ENCODE measurements at regions not wholly inside any gene's neighbourhood (a gene's known extent, or its start where the extent isn't known, plus 50 kb on each side); places are given as distances from the start of the nearest gene placed in this dataset.

DNA sequence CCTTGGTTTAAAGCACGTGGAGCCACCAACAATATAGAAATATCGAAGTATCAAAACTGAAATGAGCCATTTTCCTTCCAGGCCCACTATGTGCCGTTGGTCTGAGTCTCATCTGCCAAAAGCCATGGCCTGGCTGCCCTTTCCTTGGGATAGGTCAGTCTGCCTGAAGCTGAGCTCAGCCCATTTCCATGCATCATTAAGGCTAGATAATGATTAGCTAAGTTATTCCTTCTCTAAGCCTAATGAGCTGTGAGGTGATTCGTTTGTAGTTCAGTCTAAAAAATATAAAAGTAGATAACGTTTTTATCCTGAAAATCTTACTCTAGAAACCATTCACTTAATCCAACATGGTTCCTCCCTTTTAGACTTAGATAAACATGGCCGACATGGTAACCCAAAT lies 936.2 kb upstream of the LCORL start:
- Histone ChIP-seq H3K4me1 (ENCODE audit: control insufficient read depth in 2 of 2, insufficient read depth in 2 of 2, low read length in 2 of 2) (no peaks in the 10 kb centered on the region), H3K27me3 (ENCODE audit: control insufficient read depth in 2 of 2, insufficient read depth in 2 of 2, low read length in 2 of 2) (no peaks in the 10 kb centered on the region), H3K27ac (ENCODE audit: low read depth, low read length) (no peak overlapping the region), H3K4me3 (ENCODE audit: low read length) (no peak overlapping the region), H3K36me3 (ENCODE audit: control insufficient read depth in 2 of 3, insufficient read depth in 3 of 3, low read length in 3 of 3) (no peaks in the 10 kb centered on the region), H3K9me3 (ENCODE audit: control insufficient read depth in 2 of 3, low read length in 3 of 3) (no peaks in the 10 kb centered on the region)
- no peak overlapping the region for H3K27ac Mint-ChIP-seq
- H3K4me3 Mint-ChIP-seq = no peak overlapping the region
- H3K9me3 Mint-ChIP-seq = peaks cover 0 to 33% (median 7%) of the 10 kb centered on the region in 11 donors
- ATAC-seq (no peak), DNase-seq (no peak)
- H3K4me1 Mint-ChIP-seq = no peaks in the 10 kb centered on the region
- H3K27me3 Mint-ChIP-seq = no peaks in the 10 kb centered on the region
- intact Hi-C loops (cut with micrococcal nuclease) = no loop called here
- no peaks in the 10 kb centered on the region for H3K36me3 Mint-ChIP-seq
- CTCF ChIA-PET = no interaction called here
- POLR2A ChIA-PET = no interaction called here

DNA sequence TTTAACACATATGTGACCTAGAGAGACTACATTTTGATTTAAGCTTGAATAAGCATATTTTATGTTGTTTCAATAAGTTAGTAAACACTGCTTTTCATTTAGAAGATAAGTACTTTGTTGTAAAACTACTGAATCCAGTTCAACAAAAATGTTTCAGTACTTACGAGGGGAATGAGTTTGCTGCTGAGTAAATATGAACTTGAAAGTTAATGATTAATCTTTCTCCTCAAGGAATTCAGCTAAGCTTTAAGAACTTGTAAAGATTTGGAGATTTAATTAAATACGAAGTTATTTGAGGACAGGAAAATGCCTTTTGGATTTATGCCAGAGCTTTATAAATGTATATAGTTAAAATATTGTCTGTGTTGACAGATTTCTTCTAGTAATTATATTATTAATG lies 933.0 kb upstream of the LCORL start:
- ChIA-PET CTCF (no interaction called here), POLR2A (no interaction called here)
- H3K27ac Mint-ChIP-seq = no peak overlapping the region

DNA sequence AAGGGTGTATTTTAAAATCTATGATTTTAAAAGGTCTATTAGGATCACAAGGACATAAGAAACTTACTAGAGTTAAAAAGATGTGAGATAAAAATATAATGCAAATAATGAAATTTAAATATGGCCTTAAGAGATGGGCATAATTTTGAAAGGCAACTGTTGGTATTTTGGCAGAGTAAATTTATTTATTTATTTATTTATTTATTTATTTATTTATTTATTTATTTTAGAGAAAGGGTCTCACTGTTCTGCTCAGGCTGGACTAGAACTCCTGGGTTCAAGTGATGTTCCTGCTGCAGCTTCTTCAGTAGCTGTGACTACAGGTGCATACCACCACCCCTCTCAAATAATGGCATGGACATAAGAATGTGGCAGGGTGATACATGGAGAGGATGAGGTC lies 932.1 kb upstream of the LCORL start:
- ChIA-PET CTCF (no interaction called here), POLR2A (no interaction called here)
- H3K9me3 Mint-ChIP-seq = peaks cover 0 to 26% (median 4%) of the 10 kb centered on the region in 11 donors
- no peaks in the 10 kb centered on the region for H3K9me3 ChIP-seq (ENCODE audit: control insufficient read depth in 2 of 3, low read length in 3 of 3)
- no peak overlapping the region for H3K27ac ChIP-seq (ENCODE audit: low read depth, low read length)
- intact Hi-C loops (cut with micrococcal nuclease) = no loop called here
- no peaks in the 10 kb centered on the region for H3K27me3 Mint-ChIP-seq
- no peak overlapping the region for H3K4me3 ChIP-seq (ENCODE audit: low read length)
- H3K27ac Mint-ChIP-seq = no peak overlapping the region
- no peaks in the 10 kb centered on the region for H3K27me3 ChIP-seq (ENCODE audit: control insufficient read depth in 2 of 2, insufficient read depth in 2 of 2, low read length in 2 of 2)
- H3K36me3 ChIP-seq (ENCODE audit: control insufficient read depth in 2 of 3, insufficient read depth in 3 of 3, low read length in 3 of 3) = no peaks in the 10 kb centered on the region
- DNase-seq (no peak), ATAC-seq (no peak)
- no peak overlapping the region for H3K4me3 Mint-ChIP-seq
- H3K4me1 Mint-ChIP-seq = no peaks in the 10 kb centered on the region
- H3K36me3 Mint-ChIP-seq = no peaks in the 10 kb centered on the region
- no peaks in the 10 kb centered on the region for H3K4me1 ChIP-seq (ENCODE audit: control insufficient read depth in 2 of 2, insufficient read depth in 2 of 2, low read length in 2 of 2)

More for the DNA sequence above, 933.0 kb upstream of the LCORL start:
- no peaks in the 10 kb centered on the region for H3K27me3 Mint-ChIP-seq
- H3K9me3 Mint-ChIP-seq = peaks cover 0 to 26% (median 5%) of the 10 kb centered on the region in 11 donors
- H3K4me1 Mint-ChIP-seq = no peaks in the 10 kb centered on the region
- Histone ChIP-seq H3K4me3 (ENCODE audit: low read length) (no peak overlapping the region), H3K27me3 (ENCODE audit: control insufficient read depth in 2 of 2, insufficient read depth in 2 of 2, low read length in 2 of 2) (no peaks in the 10 kb centered on the region), H3K9me3 (ENCODE audit: control insufficient read depth in 2 of 3, low read length in 3 of 3) (no peaks in the 10 kb centered on the region), H3K4me1 (ENCODE audit: control insufficient read depth in 2 of 2, insufficient read depth in 2 of 2, low read length in 2 of 2) (no peaks in the 10 kb centered on the region), H3K36me3 (ENCODE audit: control insufficient read depth in 2 of 3, insufficient read depth in 3 of 3, low read length in 3 of 3) (no peaks in the 10 kb centered on the region), H3K27ac (ENCODE audit: low read depth, low read length) (no peak overlapping the region)
- no peaks in the 10 kb centered on the region for H3K36me3 Mint-ChIP-seq
- DNase-seq = no peak
- no peak for ATAC-seq
- intact Hi-C loops (cut with micrococcal nuclease) = no loop called here
- no peak overlapping the region for H3K4me3 Mint-ChIP-seq

DNA sequence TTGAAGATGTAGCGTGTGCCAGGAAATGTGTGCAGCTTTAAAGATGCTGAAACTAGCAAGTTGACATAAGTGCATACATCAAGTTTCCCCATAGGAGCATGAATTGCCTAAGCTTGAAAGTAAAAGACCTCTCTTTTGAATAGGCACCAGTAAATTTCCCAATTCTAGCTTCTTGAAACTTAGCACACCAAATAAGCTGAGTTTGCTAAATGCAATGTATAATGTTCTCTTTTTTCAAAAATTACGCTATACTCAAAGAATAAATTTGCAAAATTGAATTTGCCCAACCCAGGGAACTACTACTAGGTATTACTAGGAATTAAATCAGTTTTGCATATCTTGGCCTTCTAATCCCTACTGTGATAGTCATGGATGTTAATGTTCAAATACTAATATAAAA lies 923.9 kb upstream of the LCORL start:
- POLR2A ChIA-PET = no interaction called here
- H3K27me3 Mint-ChIP-seq = no peaks in the 10 kb centered on the region

DNA sequence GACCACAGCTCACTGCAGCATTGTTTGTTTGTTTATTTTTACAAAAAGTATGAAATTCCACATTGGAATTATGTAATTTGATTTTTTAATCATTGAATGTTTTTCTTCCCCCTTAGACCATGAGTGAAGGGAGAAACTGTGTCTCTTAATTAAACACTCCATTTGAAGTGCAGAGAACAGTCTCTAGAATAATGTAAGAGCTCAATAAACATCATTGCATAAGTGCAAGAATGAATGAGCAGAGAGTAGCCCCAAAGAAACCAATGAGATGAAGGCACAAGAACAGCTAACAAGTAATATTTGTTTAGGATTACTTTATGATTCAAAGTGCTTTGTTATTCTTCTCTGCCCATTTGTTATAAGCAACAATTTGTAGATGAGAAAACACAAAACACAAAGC lies 921.3 kb upstream of the LCORL start:
- CTCF ChIA-PET = no interaction called here
- Histone ChIP-seq H3K27me3 (ENCODE audit: control insufficient read depth in 2 of 2, insufficient read depth in 2 of 2, low read length in 2 of 2) (no peaks in the 10 kb centered on the region), H3K9me3 (ENCODE audit: control insufficient read depth in 2 of 3, low read length in 3 of 3) (peaks cover 0 to 6% (median 0%) of the 10 kb centered on the region in 3 experiments), H3K4me1 (ENCODE audit: control insufficient read depth in 2 of 2, insufficient read depth in 2 of 2, low read length in 2 of 2) (no peaks in the 10 kb centered on the region), H3K4me3 (ENCODE audit: low read length) (no peak overlapping the region), H3K36me3 (ENCODE audit: control insufficient read depth in 2 of 3, insufficient read depth in 3 of 3, low read length in 3 of 3) (no peaks in the 10 kb centered on the region), H3K27ac (ENCODE audit: low read depth, low read length) (no peak overlapping the region)
- H3K27me3 Mint-ChIP-seq = no peaks in the 10 kb centered on the region
- no peak overlapping the region for H3K27ac Mint-ChIP-seq
- no peak for ATAC-seq
- intact Hi-C loops (cut with micrococcal nuclease) = no loop called here
- H3K4me1 Mint-ChIP-seq = no peaks in the 10 kb centered on the region
- no peaks in the 10 kb centered on the region for H3K36me3 Mint-ChIP-seq
- POLR2A ChIA-PET = interaction anchor here (0.7 kb wide), 1 partner anchor 1442 kb away, joined by 3 read pairs; no protein-coding TSS in a partner anchor
- no peak for DNase-seq
- peaks cover 0 to 26% (median 6%) of the 10 kb centered on the region in 11 donors for H3K9me3 Mint-ChIP-seq
- H3K4me3 Mint-ChIP-seq = no peak overlapping the region

More for the DNA sequence above, 923.9 kb upstream of the LCORL start:
- H3K27ac Mint-ChIP-seq = no peak overlapping the region
- peaks cover 0 to 14% (median 7%) of the 10 kb centered on the region in 11 donors for H3K9me3 Mint-ChIP-seq
- no peaks in the 10 kb centered on the region for H3K4me1 Mint-ChIP-seq
- Histone ChIP-seq H3K36me3 (ENCODE audit: control insufficient read depth in 2 of 3, insufficient read depth in 3 of 3, low read length in 3 of 3) (no peaks in the 10 kb centered on the region), H3K27ac (ENCODE audit: low read depth, low read length) (no peak overlapping the region), H3K4me1 (ENCODE audit: control insufficient read depth in 2 of 2, insufficient read depth in 2 of 2, low read length in 2 of 2) (no peaks in the 10 kb centered on the region), H3K9me3 (ENCODE audit: control insufficient read depth in 2 of 3, low read length in 3 of 3) (peaks cover 0 to 6% (median 0%) of the 10 kb centered on the region in 3 experiments), H3K27me3 (ENCODE audit: control insufficient read depth in 2 of 2, insufficient read depth in 2 of 2, low read length in 2 of 2) (no peaks in the 10 kb centered on the region), H3K4me3 (ENCODE audit: low read length) (no peak overlapping the region)
- CTCF ChIA-PET = interaction anchor here (0.7 kb wide), 1 partner anchor 70 kb away, joined by 3 read pairs; no protein-coding TSS in a partner anchor
- ATAC-seq (no peak), DNase-seq (no peak)
- H3K4me3 Mint-ChIP-seq = no peak overlapping the region
- intact Hi-C loops (cut with micrococcal nuclease) = no loop called here
- no peaks in the 10 kb centered on the region for H3K36me3 Mint-ChIP-seq

DNA sequence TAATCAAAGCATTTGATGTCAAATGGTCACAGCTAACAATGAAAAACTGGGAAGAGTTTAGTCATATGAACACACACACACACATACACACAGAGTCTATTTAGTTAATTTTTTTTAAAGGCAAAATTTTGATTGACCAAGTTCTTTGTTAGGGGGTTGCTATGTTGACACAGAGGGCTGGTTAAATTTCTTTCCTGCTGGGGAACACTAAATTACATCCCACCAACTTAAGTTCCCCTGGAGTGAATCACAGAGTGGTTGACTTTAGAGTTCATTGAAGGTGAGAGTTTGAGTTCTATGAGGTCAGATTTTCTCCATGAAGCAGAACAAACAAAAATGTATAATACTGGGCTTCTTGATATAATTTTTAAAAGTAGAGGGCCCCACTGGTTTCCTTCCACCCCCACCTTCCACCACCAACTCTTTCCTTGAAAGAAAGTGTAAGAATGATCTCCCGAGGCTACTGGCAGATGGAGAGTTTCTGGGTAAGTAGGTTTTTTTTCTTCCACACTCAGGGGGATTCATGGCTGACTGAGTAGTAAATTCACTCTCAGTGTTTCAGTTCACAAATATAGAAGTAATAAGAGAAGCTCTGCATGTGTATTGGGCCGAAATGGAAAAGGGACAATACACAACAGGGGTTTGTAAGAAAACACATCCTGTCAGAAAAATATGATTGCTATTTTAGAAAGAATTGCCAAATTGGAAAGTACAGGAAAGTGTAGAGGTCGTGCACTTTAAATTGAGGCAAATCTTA lies 917.0 kb upstream of the LCORL start:
- H3K4me3 ChIP-seq (ENCODE audit: low read length) = no peak overlapping the region
- no peaks in the 10 kb centered on the region for H3K36me3 Mint-ChIP-seq
- CTCF ChIA-PET = no interaction called here
- POLR2A ChIA-PET = no interaction called here
- peaks cover 0 to 6% (median 4%) of the 10 kb centered on the region in 3 experiments for H3K9me3 ChIP-seq (ENCODE audit: control insufficient read depth in 2 of 3, low read length in 3 of 3)
- peaks cover 3 to 41% (median 15%) of the 10 kb centered on the region in 11 donors for H3K9me3 Mint-ChIP-seq
- H3K4me1 ChIP-seq (ENCODE audit: control insufficient read depth in 2 of 2, insufficient read depth in 2 of 2, low read length in 2 of 2) = no peaks in the 10 kb centered on the region
- no peaks in the 10 kb centered on the region for H3K36me3 ChIP-seq (ENCODE audit: control insufficient read depth in 2 of 3, insufficient read depth in 3 of 3, low read length in 3 of 3)
- H3K27ac Mint-ChIP-seq = no peak overlapping the region
- DNase-seq (no peak), ATAC-seq (no peak)
- H3K27me3 ChIP-seq (ENCODE audit: control insufficient read depth in 2 of 2, insufficient read depth in 2 of 2, low read length in 2 of 2) = no peaks in the 10 kb centered on the region
- intact Hi-C loops (cut with micrococcal nuclease) = no loop called here
- H3K27ac ChIP-seq (ENCODE audit: low read depth, low read length) = no peak overlapping the region
- no peak overlapping the region for H3K4me3 Mint-ChIP-seq
- no peaks in the 10 kb centered on the region for H3K27me3 Mint-ChIP-seq
- no peaks in the 10 kb centered on the region for H3K4me1 Mint-ChIP-seq

DNA sequence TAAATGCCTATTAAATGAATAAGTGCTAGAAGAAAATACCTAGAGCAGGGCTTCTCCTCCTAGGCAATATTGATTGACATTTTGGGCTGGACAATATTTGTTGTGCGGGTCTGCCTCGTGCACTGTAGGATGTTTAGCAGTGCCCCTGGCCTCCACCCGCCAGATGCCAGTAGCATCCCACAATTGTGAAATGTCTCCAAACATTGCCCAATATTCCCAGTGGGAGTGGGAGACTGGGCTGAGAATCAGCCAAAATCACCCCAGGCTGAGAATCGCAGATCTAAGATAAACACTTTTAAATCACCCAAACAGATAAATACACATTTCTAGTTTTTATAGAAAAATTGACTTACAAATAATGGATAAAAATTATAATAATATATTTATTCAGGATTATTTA lies 916.2 kb upstream of the LCORL start:
- no peak for DNase-seq
- CTCF ChIA-PET = no interaction called here
- no peaks in the 10 kb centered on the region for H3K4me1 ChIP-seq (ENCODE audit: control insufficient read depth in 2 of 2, insufficient read depth in 2 of 2, low read length in 2 of 2)
- no peak overlapping the region for H3K27ac ChIP-seq (ENCODE audit: low read depth, low read length)
- H3K36me3 ChIP-seq (ENCODE audit: control insufficient read depth in 2 of 3, insufficient read depth in 3 of 3, low read length in 3 of 3) = no peaks in the 10 kb centered on the region
- ATAC-seq = no peak
- intact Hi-C loops (cut with micrococcal nuclease) = no loop called here
- Mint-ChIP-seq H3K9me3 (peaks cover 3 to 34% (median 15%) of the 10 kb centered on the region in 11 donors), H3K4me3 (no peak overlapping the region), H3K4me1 (no peaks in the 10 kb centered on the region), H3K27ac (no peak overlapping the region), H3K27me3 (no peaks in the 10 kb centered on the region), H3K36me3 (no peaks in the 10 kb centered on the region)
- POLR2A ChIA-PET = no interaction called here
- H3K4me3 ChIP-seq (ENCODE audit: low read length) = no peak overlapping the region
- H3K9me3 ChIP-seq (ENCODE audit: control insufficient read depth in 2 of 3, low read length in 3 of 3) = peaks cover 0 to 6% (median 4%) of the 10 kb centered on the region in 3 experiments
- no peaks in the 10 kb centered on the region for H3K27me3 ChIP-seq (ENCODE audit: control insufficient read depth in 2 of 2, insufficient read depth in 2 of 2, low read length in 2 of 2)
